HUES6 (cell line): ENCODE measurements at regions not wholly inside any gene's neighbourhood (a gene's known extent, or its start where the extent isn't known, plus 50 kb on each side); places are given as distances from the start of the nearest gene placed in this dataset.

Experiments
- H3K27ac ChIP-seq: 2 replicates; pipeline ENCODE4 v1.7.0; 2013; ENCODE audit warnings: low read depth, mild to moderate bottlenecking, low read length, inconsistent platforms
- H3K27me3 ChIP-seq: 2 replicates; pipeline ENCODE4 v1.6.1; 2013; ENCODE audit warnings: low read length; ENCODE audit not compliant: control insufficient read depth, insufficient read depth
- H3K36me3 ChIP-seq: 2 replicates; pipeline ENCODE4 v1.6.1; 2013; ENCODE audit warnings: low read length; ENCODE audit not compliant: control insufficient read depth, insufficient read depth
- H3K4me1 ChIP-seq: 2 replicates; pipeline ENCODE4 v1.6.1; 2013; ENCODE audit warnings: low read length; ENCODE audit not compliant: control insufficient read depth, insufficient read depth
- H3K4me3 ChIP-seq: 2 replicates; pipeline ENCODE4 v1.5.1; 2013; ENCODE audit warnings: low read depth, low read length
- H3K9ac ChIP-seq: one replicate; pipeline ENCODE4 v1.6.1; 2013; ENCODE audit warnings: mild to moderate bottlenecking, low read length
- H3K9me3 ChIP-seq: 2 replicates; pipeline ENCODE4 v1.6.1; 2013; ENCODE audit warnings: low read depth, low read length; ENCODE audit not compliant: control insufficient read depth, insufficient read depth

- no peaks in the 10 kb centered on the region for H3K36me3 ChIP-seq
- peaks cover 14% of the 10 kb centered on the region for H3K4me1 ChIP-seq
- H3K27me3 ChIP-seq: no peaks in the 10 kb centered on the region
- no peak overlapping the region for H3K4me3 ChIP-seq
- no peak overlapping the region for H3K9ac ChIP-seq
- peaks cover 4% of the 10 kb centered on the region; the same call in 1 of the 2 replicates for H3K9me3 ChIP-seq
- H3K27ac ChIP-seq: no peak overlapping the region
Observed at GRCh38 chr5:73338256-73339050, 110.1 kb downstream of the FOXD1 start.

GRCh38 chr5:73337586-73338255, 110.9 kb downstream of the FOXD1 start:
- Histone ChIP-seq H3K9ac (no peak overlapping the region), H3K27me3 (no peaks in the 10 kb centered on the region), H3K27ac (no peak overlapping the region), H3K9me3 (peaks cover 4% of the 10 kb centered on the region; the same call in 1 of the 2 replicates), H3K4me1 (peaks cover 14% of the 10 kb centered on the region), H3K36me3 (no peaks in the 10 kb centered on the region), H3K4me3 (no peak overlapping the region)

GRCh38 chr5:73336366-73336765, 112.2 kb downstream of the FOXD1 start:
- Histone ChIP-seq H3K4me1 (peaks cover 14% of the 10 kb centered on the region), H3K36me3 (no peaks in the 10 kb centered on the region), H3K9ac (no peak overlapping the region), H3K27me3 (no peaks in the 10 kb centered on the region), H3K27ac (no peak overlapping the region), H3K9me3 (peaks cover 12% of the 10 kb centered on the region; the same call in 1 of the 2 replicates), H3K4me3 (no peak overlapping the region)

DNA sequence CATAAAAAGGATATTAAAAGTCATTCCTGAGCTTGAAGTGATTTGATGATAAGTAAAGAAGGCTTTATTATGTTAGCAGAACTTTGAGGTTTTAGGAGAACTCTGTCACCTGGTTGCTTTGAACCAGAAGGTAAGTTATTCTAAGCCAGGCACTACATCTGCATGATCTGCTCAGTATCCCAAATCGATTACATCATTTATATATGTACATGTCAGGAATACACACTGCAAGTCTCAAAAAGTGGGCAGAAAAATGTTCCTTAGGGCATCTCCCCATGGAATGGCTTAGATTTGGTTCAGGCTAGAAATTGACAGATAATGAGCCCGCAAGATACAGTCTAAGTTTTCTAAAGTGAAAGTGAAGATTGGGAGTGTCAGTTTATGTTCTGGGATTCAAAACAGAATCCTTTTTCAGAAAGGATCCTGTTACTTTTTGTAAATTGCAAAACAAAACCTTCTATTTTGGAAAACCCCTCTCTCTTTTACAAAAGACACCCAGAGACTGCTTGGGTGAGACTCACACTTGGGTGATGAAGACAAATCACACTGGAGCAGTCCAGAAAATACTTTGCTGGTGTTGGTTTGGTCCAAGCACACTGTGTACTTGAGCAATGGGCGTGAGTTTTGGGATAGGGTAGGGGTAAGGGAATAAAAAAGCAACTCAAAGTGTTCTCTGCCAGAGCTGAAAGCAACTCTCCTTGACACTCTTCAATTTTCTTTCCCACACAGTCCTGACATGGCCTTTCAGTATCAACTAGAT, 114.5 kb downstream of the FOXD1 start:
- H3K4me3 ChIP-seq: no peak overlapping the region
- peaks cover 18% of the 10 kb centered on the region for H3K9me3 ChIP-seq
- H3K27ac ChIP-seq: no peak overlapping the region
- peaks cover 14% of the 10 kb centered on the region for H3K4me1 ChIP-seq
- H3K36me3 ChIP-seq: no peaks in the 10 kb centered on the region
- H3K27me3 ChIP-seq: no peaks in the 10 kb centered on the region
- H3K9ac ChIP-seq: no peak overlapping the region

DNA sequence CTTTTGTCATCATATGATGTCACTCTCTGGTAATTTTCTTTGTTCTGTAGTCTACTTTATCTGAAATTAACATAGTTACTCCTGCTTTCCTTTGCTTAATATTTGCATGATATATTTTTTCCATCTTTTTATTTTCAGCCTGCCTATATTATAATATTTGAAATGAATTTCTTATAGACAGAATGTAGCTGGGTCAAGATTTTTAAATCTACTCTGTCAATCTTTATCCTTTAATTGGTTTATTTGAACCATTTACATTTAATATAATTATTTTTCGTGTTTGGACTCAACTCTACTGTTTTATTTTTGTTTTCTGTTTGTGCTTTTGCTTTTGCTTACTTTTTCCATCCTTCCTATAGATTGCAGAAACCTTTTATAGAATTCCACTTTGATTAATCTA, 118.0 kb downstream of the FOXD1 start:
- H3K9ac ChIP-seq: no peak overlapping the region
- H3K27ac ChIP-seq: no peak overlapping the region
- no peaks in the 10 kb centered on the region for H3K27me3 ChIP-seq
- no peak overlapping the region for H3K4me3 ChIP-seq
- H3K9me3 ChIP-seq: peaks cover 23% of the 10 kb centered on the region
- no peaks in the 10 kb centered on the region for H3K36me3 ChIP-seq
- no peaks in the 10 kb centered on the region for H3K4me1 ChIP-seq

DNA sequence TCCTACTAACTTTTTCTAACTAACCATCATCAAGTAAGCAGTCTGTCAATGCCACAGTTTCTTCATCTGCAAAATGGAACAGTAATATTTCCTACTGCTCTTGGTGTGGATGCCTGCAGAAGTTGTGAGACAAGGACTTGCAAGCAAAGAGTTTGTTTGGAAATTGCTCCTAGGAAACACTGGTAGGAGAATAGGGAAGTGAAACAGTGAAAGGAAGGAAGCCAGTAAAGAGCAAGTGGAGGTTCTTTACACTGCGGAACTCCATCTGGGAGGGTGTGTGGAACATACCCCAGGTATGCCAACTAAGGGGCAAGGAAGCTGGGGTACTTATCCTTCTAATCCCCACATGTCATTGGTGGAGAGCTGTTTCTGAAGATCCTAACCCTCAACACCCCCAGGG, 119.9 kb downstream of the FOXD1 start:
- H3K36me3 ChIP-seq: no peaks in the 10 kb centered on the region
- H3K4me3 ChIP-seq: no peak overlapping the region
- peaks cover 24% of the 10 kb centered on the region for H3K9me3 ChIP-seq
- no peaks in the 10 kb centered on the region for H3K4me1 ChIP-seq
- no peak overlapping the region for H3K9ac ChIP-seq
- H3K27ac ChIP-seq: no peak overlapping the region
- no peaks in the 10 kb centered on the region for H3K27me3 ChIP-seq

DNA sequence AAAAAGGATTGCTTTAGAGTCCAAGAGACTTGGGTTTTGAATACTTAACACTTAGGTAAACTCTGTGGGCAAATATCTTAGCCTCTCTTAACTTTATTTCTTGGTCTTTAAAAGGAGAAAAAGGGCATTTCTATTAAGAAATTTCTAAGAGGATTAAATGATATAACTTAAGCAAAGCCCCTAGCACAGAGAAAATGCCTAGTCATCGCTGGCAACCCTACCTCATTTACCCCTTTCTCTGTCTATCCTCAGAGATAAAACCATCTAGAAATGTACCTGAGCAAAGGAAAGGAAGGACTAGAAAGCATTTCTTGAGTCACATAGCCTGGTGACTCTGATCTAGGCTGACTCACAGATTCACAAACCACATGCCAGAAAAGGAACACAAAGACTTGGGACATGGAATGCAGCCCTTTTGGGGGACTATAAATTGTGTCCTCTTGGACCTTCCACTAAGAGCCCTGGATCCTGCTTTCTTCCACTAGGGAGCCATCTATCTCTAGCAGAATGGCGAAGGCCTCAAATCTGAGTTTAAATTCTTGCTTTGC, 120.6 kb downstream of the FOXD1 start:
- no peak overlapping the region for H3K4me3 ChIP-seq
- no peaks in the 10 kb centered on the region; the same call in 1 of the 2 replicates for H3K4me1 ChIP-seq
- H3K9me3 ChIP-seq: peaks cover 24% of the 10 kb centered on the region
- H3K9ac ChIP-seq: no peak overlapping the region
- H3K36me3 ChIP-seq: no peaks in the 10 kb centered on the region
- H3K27me3 ChIP-seq: no peaks in the 10 kb centered on the region
- no peak overlapping the region for H3K27ac ChIP-seq

- Histone ChIP-seq H3K4me1 (peaks cover 14% of the 10 kb centered on the region), H3K9me3 (peaks cover 13% of the 10 kb centered on the region; the same call in 1 of the 2 replicates), H3K36me3 (no peaks in the 10 kb centered on the region), H3K4me3 (no peak overlapping the region), H3K9ac (no peak overlapping the region), H3K27ac (no peak overlapping the region), H3K27me3 (no peaks in the 10 kb centered on the region)
Observed at GRCh38 chr5:73325546-73325945, 123.0 kb downstream of the FOXD1 start.

GRCh38 chr5:73323466-73323865, 125.1 kb downstream of the FOXD1 start:
- Histone ChIP-seq H3K27me3 (no peaks in the 10 kb centered on the region), H3K9me3 (peaks cover 6% of the 10 kb centered on the region; the same call in 1 of the 2 replicates), H3K36me3 (no peaks in the 10 kb centered on the region), H3K4me1 (peaks cover 14% of the 10 kb centered on the region), H3K27ac (no peak overlapping the region), H3K9ac (no peak overlapping the region), H3K4me3 (no peak overlapping the region)

DNA sequence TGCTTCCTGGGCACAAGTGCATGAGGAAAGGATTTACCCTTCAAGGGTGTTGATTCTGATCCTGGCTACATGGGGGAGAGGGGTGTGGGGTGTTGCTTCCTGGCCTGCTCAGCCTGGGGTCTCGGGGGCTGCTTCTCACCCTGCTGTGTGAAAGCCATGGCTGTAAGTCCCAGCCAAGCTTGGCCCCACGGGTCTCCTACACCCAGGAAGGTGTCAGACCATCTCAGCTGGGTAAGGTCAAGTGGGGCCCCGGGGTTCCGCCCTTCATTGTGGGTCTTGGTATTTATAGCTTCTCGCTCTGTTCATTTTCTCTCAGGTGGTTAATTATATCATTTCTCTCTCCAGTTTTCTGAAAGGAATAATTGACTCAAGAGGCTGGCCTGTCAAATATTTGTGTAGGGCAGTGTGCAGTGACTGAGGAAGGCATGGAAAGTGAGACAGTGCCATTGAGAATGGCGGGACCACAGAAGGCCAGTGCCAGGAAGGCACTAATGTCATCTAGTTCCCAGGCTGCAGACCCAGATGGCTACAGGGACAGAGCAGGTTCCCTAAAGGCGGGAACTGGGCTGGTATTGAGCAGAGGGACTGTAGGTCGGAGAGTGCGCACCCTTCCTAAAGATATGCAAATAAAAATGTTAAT, 126.0 kb downstream of the FOXD1 start:
- H3K36me3 ChIP-seq: no peaks in the 10 kb centered on the region
- H3K4me3 ChIP-seq: no peak overlapping the region
- no peaks in the 10 kb centered on the region for H3K27me3 ChIP-seq
- peaks cover 9% of the 10 kb centered on the region; the same call in 1 of the 2 replicates for H3K9me3 ChIP-seq
- peaks cover 14% of the 10 kb centered on the region for H3K4me1 ChIP-seq
- H3K27ac ChIP-seq: no peak overlapping the region
- peak overlapping the region; percentile 29 for H3K9ac ChIP-seq
